LNCaP clone FGC (cell line): ENCODE measurements at regions not wholly inside any gene's neighbourhood (a gene's known extent, or its start where the extent isn't known, plus 50 kb on each side); places are given as distances from the start of the nearest gene placed in this dataset.

Source experiments
- DNase-seq: peaks from one replicate; pipeline ENCODE4 v3.0.0-alpha.2; 2011; ENCODE audit warnings: low read depth
- H3K4me3 ChIP-seq: 2 replicates; pipeline ENCODE4 v1.5.1; 2011; ENCODE audit warnings: mild to moderate bottlenecking, low read depth, low read length, control low read depth
- CTCF ChIP-seq: IDR thresholded peaks from 2 replicates; pipeline ENCODE4 v1.5.1; 2012; ENCODE audit warnings: mild to moderate bottlenecking; ENCODE audit not compliant: control insufficient read depth, insufficient read depth; ENCODE audit errors: extremely low read depth

GRCh38 chr4:56215141-56215783 lies 172.0 kb downstream of the AASDH start:
- DNase-seq = no peak
- no peak overlapping the region for H3K4me3 ChIP-seq
- no peak for TF ChIP-seq CTCF

- no peak for TF ChIP-seq CTCF
- H3K4me3 ChIP-seq = no peak overlapping the region
- no peak for DNase-seq
Observed at GRCh38 chr4:56213543-56213942, 173.7 kb downstream of the AASDH start.

- no peak overlapping the region for H3K4me3 ChIP-seq
- TF ChIP-seq CTCF = no peak
- no peak for DNase-seq
Observed at GRCh38 chr4:56212774-56213173, 174.5 kb downstream of the AASDH start.

- no peak overlapping the region for H3K4me3 ChIP-seq
- no peak for TF ChIP-seq CTCF
Observed at GRCh38 chr4:56211202-56211601, 176.1 kb downstream of the AASDH start.

GRCh38 chr4:56210397-56210796 lies 176.9 kb downstream of the AASDH start:
- DNase-seq = no peak
- TF ChIP-seq CTCF = no peak

More at GRCh38 chr4:56211202-56211601, 176.1 kb downstream of the AASDH start:
- no peak for DNase-seq

GRCh38 chr4:56209767-56210166 lies 177.5 kb downstream of the AASDH start:
- DNase-seq = no peak
- no peak overlapping the region for H3K4me3 ChIP-seq
- TF ChIP-seq CTCF = no peak

More at GRCh38 chr4:56210397-56210796, 176.9 kb downstream of the AASDH start:
- no peak overlapping the region for H3K4me3 ChIP-seq

- H3K4me3 ChIP-seq = no peak overlapping the region
- no peak for TF ChIP-seq CTCF
- no peak for DNase-seq
Observed at GRCh38 chr4:56208103-56208502, 179.2 kb downstream of the AASDH start.
